Hepatocyte (in vitro differentiated cells): ENCODE measurements at regions not wholly inside any gene's neighbourhood (a gene's known extent, or its start where the extent isn't known, plus 50 kb on each side); places are given as distances from the start of the nearest gene placed in this dataset.

Source experiments
- CTCF ChIP-seq: fragments of 200-600 bp; sonication (generic); IDR thresholded peaks from 2 replicates; pipeline ENCODE4 v1.5.1; 2016; ENCODE audit warnings: antibody characterized with exemption, mild to moderate bottlenecking; ENCODE audit not compliant: poor library complexity
- EZH2 ChIP-seq: fragments of 200-600 bp; sonication (generic); IDR thresholded peaks from 2 replicates; pipeline ENCODE4 v1.6.1; 2016; ENCODE audit warnings: antibody characterized with exemption, mild to moderate bottlenecking, borderline replicate concordance
- EZH2phosphoT487 ChIP-seq: fragments of 200-600 bp; sonication (generic); IDR thresholded peaks from one replicate; pipeline ENCODE4 v1.6.1; 2018; ENCODE audit warnings: antibody characterized with exemption, mild to moderate bottlenecking, low read depth, moderate library complexity; ENCODE audit not compliant: unreplicated experiment, severe bottlenecking

GRCh38 chr18:5620289-5620688 lies 76.5 kb upstream of the EPB41L3 start:
- TF ChIP-seq EZH2 (no peak), CTCF (no peak), EZH2phosphoT487 (no peak)
